Keratinocyte (primary cell): ENCODE measurements at regions not wholly inside any gene's neighbourhood (a gene's known extent, or its start where the extent isn't known, plus 50 kb on each side); places are given as distances from the start of the nearest gene placed in this dataset.

Experiments used
- CTCF ChIP-seq, 3 experiments: IDR thresholded peaks in 1 of 3; conservative IDR thresholded peaks in 1 of 3; optimal IDR thresholded peaks in 1 of 3; 2 replicates in 2 of 3; 3 replicates in 1 of 3; pipeline versions ENCODE3 to v1.5.1; 2011; ENCODE audit warnings: low read length in 3 of 3, mild to moderate bottlenecking in 3 of 3, moderate library complexity in 2 of 3, control low read depth in 1 of 3, inconsistent platforms in 1 of 3; ENCODE audit not compliant: insufficient read depth in 2 of 3; ENCODE audit errors: extremely low read depth in 1 of 3
- EZH2 ChIP-seq: IDR thresholded peaks from one replicate; pipeline ENCODE4 v1.6.1; 2012; ENCODE audit warnings: inconsistent platforms, mild to moderate bottlenecking, low read length, moderate library complexity

GRCh38 chr14:49984424-49984823, 91.5 kb downstream of the ARF6 start:
- TF ChIP-seq CTCF (optimal IDR thresholded peaks at IDR 0.05 in 1 of 3, IDR thresholded peaks at IDR 0.05 in 1 of 3, conservative IDR thresholded peaks at IDR 0.05 in 1 of 3; ENCODE audit: extremely low read depth in 1 of 3, insufficient read depth in 2 of 3, low read length in 3 of 3): no peak
- no peak for TF ChIP-seq EZH2
